Aorta (tissue), 5 donors: ENCODE measurements at regions not wholly inside any gene's neighbourhood (a gene's known extent, or its start where the extent isn't known, plus 50 kb on each side); places are given as distances from the start of the nearest gene placed in this dataset.
A peak's percentile ranks its signal among the peaks of the same experiment; 100 is the strongest.
"Not testable (repeated sequence)": the region's sequence is repeated elsewhere in the genome, so short reads cannot be mapped to it uniquely, and the experiment has no call there.

Experiments
- ATAC-seq: fragments of 200-7000 bp; cut with Tn5 transposase; one replicate; pipeline ENCODE4 v1.9.1; 2022; ENCODE audit warnings: moderate library complexity; ENCODE audit not compliant: low FRiP score
- DNase-seq, 2 donors: peaks; one replicate each; pipeline ENCODE4 v3.0.0-alpha.2; 2020
- H3K27ac ChIP-seq, 2 donors: one replicate each; pipeline ENCODE4 v1.5.1; 2013; ENCODE audit warnings: low read length in 2 of 2, mild to moderate bottlenecking in 2 of 2, moderate library complexity in 2 of 2, control low read depth in 1 of 2, inconsistent platforms in 1 of 2, low read depth in 1 of 2
- H3K27me3 ChIP-seq, 2 donors: one replicate each; pipeline ENCODE4 v1.6.1; 2013; ENCODE audit warnings: control low read depth in 1 of 2, low read length in 1 of 2, mild to moderate bottlenecking in 1 of 2, moderate library complexity in 1 of 2; ENCODE audit not compliant: insufficient read depth in 2 of 2, control insufficient read depth in 1 of 2
- H3K36me3 ChIP-seq, 2 donors: one replicate each; pipeline ENCODE4 v1.6.1; 2013; ENCODE audit warnings: control low read depth in 1 of 2, low read length in 1 of 2, mild to moderate bottlenecking in 1 of 2; ENCODE audit not compliant: insufficient read depth in 2 of 2, control insufficient read depth in 1 of 2
- H3K4me1 ChIP-seq, 2 donors: one replicate each; pipeline ENCODE4 v1.6.1; 2013; ENCODE audit warnings: low read length in 2 of 2, control low read depth in 1 of 2, mild to moderate bottlenecking in 1 of 2, moderate library complexity in 1 of 2; ENCODE audit not compliant: insufficient read depth in 2 of 2, control insufficient read depth in 1 of 2
- H3K4me3 ChIP-seq, 2 donors: one replicate each; pipeline ENCODE4 v1.5.1; 2013; ENCODE audit warnings: low read length in 2 of 2, control low read depth in 1 of 2, mild to moderate bottlenecking in 1 of 2
- H3K9me3 ChIP-seq: one replicate; pipeline ENCODE4 v1.6.1; 2013; ENCODE audit warnings: mild to moderate bottlenecking, low read length; ENCODE audit not compliant: control insufficient read depth
- WGBS, 2 donors: extraction: QIAGEN DNeasy Blood & Tissue Kit; methylation state at CpG; one replicate each; pipeline ENCODE4 v1.1.7; 2013; 5-methylcytosine and 5-hydroxymethylcytosine counted together
- intact Hi-C, 2 donors: fragments of 100-400 bp; cut with DNase I; formaldehyde crosslinking; loops; one replicate each; pipeline versions ENCODE4 v1.14.2 to v1.15.0; 2022
- donor health status: healthy with polysubstance abuse.
- donor health status: Bipolar disorder and iron deficiency.
- donor health status: DM: no; HTN: no; CAD: no.
- donor health status: DM: no; HTN: no; CAD: no.
- donor health status: DM: yes; HTN: yes; CAD: no.

GRCh38 chr15:59906046-59906445 lies 98.1 kb upstream of the FOXB1 start:
- no peak for DNase-seq
- H3K27me3 ChIP-seq: peaks cover 0 to 3% of the 10 kb centered on the region in 2 donors

DNA sequence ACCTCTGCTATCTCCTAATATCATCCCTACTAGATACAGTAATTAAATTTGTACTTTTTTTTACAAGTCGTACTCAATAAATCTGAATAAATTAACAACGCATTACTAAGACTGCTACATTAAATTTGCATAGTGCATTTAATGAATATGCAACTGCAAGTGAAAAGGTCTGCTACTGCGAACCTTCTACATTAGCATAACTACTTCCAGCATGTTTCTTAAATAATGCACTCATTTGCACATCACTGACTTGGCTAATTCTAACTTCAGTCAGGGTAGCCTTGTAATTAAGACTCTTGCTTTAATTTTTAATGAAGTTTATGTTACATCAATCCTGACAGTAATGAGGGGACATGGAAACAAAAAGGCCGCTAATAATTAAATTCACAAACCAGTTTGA lies 98.9 kb upstream of the FOXB1 start:
- whole genome bisulfite sequencing, 2 donors: 28 to 29% methylated on average over 4 of the region's 4 CpGs
- no peak for DNase-seq
- Histone ChIP-seq H3K4me3 (no peak overlapping the region), H3K27ac (no peak overlapping the region), H3K27me3 (peaks cover 0 to 4% of the 10 kb centered on the region in 2 donors), H3K9me3 (peaks cover 1% of the 10 kb centered on the region), H3K36me3 (no peaks in the 10 kb centered on the region), H3K4me1 (no peaks in the 10 kb centered on the region)
- intact Hi-C loops: no loop called here
- no peak for ATAC-seq

More at GRCh38 chr15:59906046-59906445, 98.1 kb upstream of the FOXB1 start:
- no peak overlapping the region for H3K27ac ChIP-seq
- intact Hi-C loops: no loop called here
- H3K36me3 ChIP-seq: no peaks in the 10 kb centered on the region
- WGBS, 2 donors: 35 to 47% methylated on average over 1 of the region's 1 CpG
- H3K4me3 ChIP-seq: no peak overlapping the region
- no peaks in the 10 kb centered on the region for H3K4me1 ChIP-seq
- H3K9me3 ChIP-seq: no peaks in the 10 kb centered on the region
- ATAC-seq: no peak

DNA sequence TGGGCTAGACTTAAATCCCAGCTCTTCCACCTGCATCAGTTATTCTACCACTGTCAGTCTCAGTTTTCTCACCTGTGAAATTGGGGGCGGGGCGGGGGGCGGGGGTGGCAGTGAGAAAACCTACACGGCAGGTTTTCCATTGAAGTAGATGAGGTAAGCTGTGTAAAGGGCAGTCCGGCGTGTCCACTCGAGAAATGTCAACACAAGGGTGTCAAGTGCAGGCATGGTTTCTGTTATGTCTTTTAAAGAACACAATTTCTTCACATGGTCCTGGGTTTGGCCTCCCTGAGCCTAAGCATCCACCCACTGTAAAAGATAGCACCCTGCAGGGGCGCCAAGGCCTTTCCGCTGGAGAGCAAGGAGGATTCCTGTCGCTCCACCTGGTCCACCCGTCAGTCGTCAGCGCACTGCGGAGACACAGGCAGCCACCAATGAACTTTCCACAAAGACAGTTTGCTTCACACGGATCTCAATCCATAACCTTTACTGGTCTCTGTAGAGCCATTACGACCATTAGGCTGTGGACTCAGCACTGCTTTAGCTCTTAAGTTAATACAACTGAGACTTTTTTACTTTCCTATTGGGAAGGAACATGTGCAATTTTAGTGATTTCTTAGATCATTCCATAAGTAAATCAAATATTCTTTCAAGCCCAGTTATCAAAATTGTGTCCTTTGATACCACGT lies 99.5 kb upstream of the FOXB1 start:
- intact Hi-C loops: no loop called here
- DNase-seq: no peak
- WGBS, 2 donors: 12 to 18% methylated on average over 17 of the region's 17 CpGs
- ATAC-seq: no peak
- Histone ChIP-seq H3K4me3 (no peak overlapping the region), H3K4me1 (no peaks in the 10 kb centered on the region), H3K36me3 (no peaks in the 10 kb centered on the region), H3K9me3 (peaks cover 4% of the 10 kb centered on the region), H3K27me3 (peaks cover 0 to 4% of the 10 kb centered on the region in 2 donors), H3K27ac (no peak overlapping the region)

DNA sequence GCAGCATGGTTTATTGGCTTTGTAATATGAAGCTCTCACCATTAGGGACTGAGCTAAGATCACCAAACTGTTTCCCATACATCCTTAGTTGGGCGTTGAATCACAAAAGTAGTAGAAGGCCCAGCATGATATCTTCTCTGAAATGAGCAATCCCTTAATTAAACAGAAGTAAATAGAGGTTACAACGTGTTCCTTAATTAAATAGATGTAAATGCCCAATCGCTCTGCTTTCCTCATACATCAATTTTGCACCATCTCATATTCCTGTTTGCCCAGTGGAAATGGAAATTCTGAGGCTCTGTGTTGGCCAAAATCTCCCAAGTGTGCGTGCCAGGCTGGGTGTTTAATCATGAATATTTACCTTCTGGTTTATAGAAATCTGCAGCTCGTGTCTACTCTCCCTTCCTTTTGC lies 107.4 kb upstream of the FOXB1 start:
- no peaks in the 10 kb centered on the region for H3K4me1 ChIP-seq
- no peak overlapping the region for H3K4me3 ChIP-seq
- peaks cover 4% of the 10 kb centered on the region for H3K9me3 ChIP-seq
- no peaks in the 10 kb centered on the region for H3K36me3 ChIP-seq
- no peak for DNase-seq
- 57 to 61% methylated on average over 5 of the region's 5 CpGs for WGBS, 2 donors
- no peak overlapping the region for H3K27ac ChIP-seq
- H3K27me3 ChIP-seq: peaks cover 0 to 4% of the 10 kb centered on the region in 2 donors
- no peak for ATAC-seq
- intact Hi-C loops: no loop called here

DNA sequence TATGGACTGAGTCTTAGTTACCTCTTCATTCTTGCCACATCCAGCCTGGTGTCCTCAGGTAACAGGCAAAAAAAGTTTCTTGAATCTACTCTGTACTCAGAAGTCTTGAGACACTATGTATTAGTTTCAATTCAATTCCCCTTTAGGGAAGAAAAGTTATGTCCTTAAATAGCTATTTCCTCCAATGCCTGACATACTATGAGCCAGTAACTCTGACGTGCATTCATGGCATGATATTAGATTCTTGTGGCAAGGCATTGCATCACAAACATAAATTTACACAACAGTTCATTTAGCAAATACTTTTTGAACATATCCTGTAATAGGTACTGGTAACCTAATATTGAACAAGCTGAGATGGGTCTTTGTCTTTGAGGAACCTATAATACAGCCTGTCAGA lies 109.3 kb upstream of the FOXB1 start:
- H3K4me3 ChIP-seq: no peak overlapping the region
- DNase-seq (no peak), ATAC-seq (no peak)
- 54 to 60% methylated on average over 1 of the region's 1 CpG for WGBS, 2 donors
- intact Hi-C loops: no loop called here
- H3K9me3 ChIP-seq: peaks cover under 1% of the 10 kb centered on the region
- H3K36me3 ChIP-seq: no peaks in the 10 kb centered on the region
- H3K4me1 ChIP-seq: no peaks in the 10 kb centered on the region
- peaks cover 0 to under 1% of the 10 kb centered on the region in 2 donors for H3K27me3 ChIP-seq
- no peak overlapping the region for H3K27ac ChIP-seq

GRCh38 chr15:59892985-59893384 lies 111.1 kb upstream of the FOXB1 start:
- Histone ChIP-seq H3K9me3 (peaks cover 2% of the 10 kb centered on the region), H3K27ac (no peak overlapping the region), H3K4me1 (no peaks in the 10 kb centered on the region), H3K36me3 (no peaks in the 10 kb centered on the region), H3K4me3 (no peak overlapping the region), H3K27me3 (no peaks in the 10 kb centered on the region)
- DNase-seq (no peak), ATAC-seq (peak; percentile 36)
- 26 to 31% methylated on average over 1 of the region's 1 CpG for WGBS, 2 donors
- intact Hi-C loops: no loop called here

GRCh38 chr15:59887870-59888269 lies 116.2 kb upstream of the FOXB1 start:
- WGBS, 2 donors: 60 to 80% methylated on average over 1 of the region's 1 CpG
- ATAC-seq, H3K4me3 ChIP-seq, H3K9me3 ChIP-seq, H3K27ac ChIP-seq, intact Hi-C loops, H3K27me3 ChIP-seq, H3K4me1 ChIP-seq, DNase-seq, H3K36me3 ChIP-seq: not testable (repeated sequence)

GRCh38 chr15:59887211-59887610 lies 116.9 kb upstream of the FOXB1 start:
- Histone ChIP-seq H3K4me3 (no peak overlapping the region), H3K4me1 (no peaks in the 10 kb centered on the region), H3K36me3 (no peaks in the 10 kb centered on the region), H3K27ac (no peak overlapping the region), H3K27me3 (no peaks in the 10 kb centered on the region), H3K9me3 (peaks cover 3% of the 10 kb centered on the region)
- intact Hi-C loops: no loop called here
- ATAC-seq (no peak), DNase-seq (no peak)
- 70 to 73% methylated on average over 4 of the region's 4 CpGs for WGBS, 2 donors

GRCh38 chr15:59886441-59886840 lies 117.7 kb upstream of the FOXB1 start:
- Histone ChIP-seq H3K4me3 (no peak overlapping the region), H3K27me3 (no peaks in the 10 kb centered on the region), H3K9me3 (peaks cover 4% of the 10 kb centered on the region), H3K36me3 (no peaks in the 10 kb centered on the region), H3K27ac (no peak overlapping the region), H3K4me1 (no peaks in the 10 kb centered on the region)
- DNase-seq (no peak), ATAC-seq (no peak)
- WGBS, 2 donors: 60 to 64% methylated on average over 3 of the region's 3 CpGs
- intact Hi-C loops: no loop called here
